ENCODE measurements at regions not wholly inside any gene's neighbourhood (a gene's known extent, or its start where the extent isn't known, plus 50 kb on each side); places are given as distances from the start of the nearest gene placed in this dataset.

DNA sequence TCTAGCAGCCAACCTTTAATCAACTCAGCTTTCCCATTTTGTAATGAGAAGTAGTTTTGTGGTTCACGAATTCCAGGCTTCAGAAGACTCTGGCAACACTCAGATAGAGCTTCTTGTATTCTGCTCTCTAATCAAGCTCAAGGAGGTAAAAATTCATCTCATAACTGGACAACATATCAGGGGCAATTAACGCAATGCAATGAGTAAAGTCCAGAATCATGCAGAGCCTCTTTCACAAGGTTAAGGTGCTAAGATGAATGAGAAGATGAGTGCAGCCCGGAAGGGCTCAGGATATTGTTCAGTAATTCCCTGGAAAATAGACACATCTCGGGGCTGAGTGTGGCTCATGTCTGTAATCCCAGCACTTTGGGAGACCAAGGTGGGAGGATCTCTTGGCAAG lies 527.7 kb downstream of the SOX11 start:
- no peak for DNase-seq
- intact Hi-C loops (cut with DNase I), result no loop called here
- H3K36me3 ChIP-seq, result no peaks in the 10 kb centered on the region
- H3K27ac ChIP-seq, result no peak overlapping the region
- H3K9me3 ChIP-seq, result peaks cover 0 to 6% (median 0%) of the 10 kb centered on the region in 3 donors
- WGBS, 2 donors, result 62 to 80% methylated on average over 4 of the region's 4 CpGs
- no peaks in the 10 kb centered on the region for H3K27me3 ChIP-seq
- H3K4me1 ChIP-seq, result no peaks in the 10 kb centered on the region
- TF ChIP-seq POLR2A (IDR thresholded peaks at IDR 0.05) (no peak), CTCF (IDR thresholded peaks at IDR 0.05) (no peak)
- no peak overlapping the region for H3K4me3 ChIP-seq

DNA sequence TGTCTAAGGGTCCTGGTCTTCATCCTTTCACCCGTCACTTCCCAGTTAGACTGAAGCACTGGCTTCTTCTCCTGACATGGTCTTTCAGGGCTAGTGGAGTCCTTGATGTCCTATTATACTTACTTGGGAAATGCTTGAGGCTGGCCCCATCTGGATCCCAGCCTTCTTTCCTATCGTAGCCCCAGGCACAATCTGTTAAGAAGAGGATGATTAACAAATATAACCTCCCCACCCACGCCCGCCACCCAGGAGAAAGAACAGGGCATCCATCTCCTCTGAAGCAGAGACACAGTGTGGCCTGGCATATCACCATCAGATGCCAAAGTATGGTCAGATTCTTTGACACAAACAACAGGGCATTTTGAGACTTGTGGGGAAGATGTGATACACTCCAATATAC lies 530.1 kb downstream of the SOX11 start:
- Histone ChIP-seq H3K27ac (no peak overlapping the region), H3K4me1 (no peaks in the 10 kb centered on the region), H3K4me3 (no peak overlapping the region), H3K36me3 (no peaks in the 10 kb centered on the region), H3K27me3 (no peaks in the 10 kb centered on the region), H3K9me3 (peaks cover 0 to 6% (median 0%) of the 10 kb centered on the region in 3 donors)
- 66 to 75% methylated on average over 2 to 4 of the region's 4 CpGs for WGBS, 2 donors
- no peak for DNase-seq
- no peak for TF ChIP-seq CTCF (IDR thresholded peaks at IDR 0.05)
- intact Hi-C loops (cut with DNase I), result no loop called here

DNA sequence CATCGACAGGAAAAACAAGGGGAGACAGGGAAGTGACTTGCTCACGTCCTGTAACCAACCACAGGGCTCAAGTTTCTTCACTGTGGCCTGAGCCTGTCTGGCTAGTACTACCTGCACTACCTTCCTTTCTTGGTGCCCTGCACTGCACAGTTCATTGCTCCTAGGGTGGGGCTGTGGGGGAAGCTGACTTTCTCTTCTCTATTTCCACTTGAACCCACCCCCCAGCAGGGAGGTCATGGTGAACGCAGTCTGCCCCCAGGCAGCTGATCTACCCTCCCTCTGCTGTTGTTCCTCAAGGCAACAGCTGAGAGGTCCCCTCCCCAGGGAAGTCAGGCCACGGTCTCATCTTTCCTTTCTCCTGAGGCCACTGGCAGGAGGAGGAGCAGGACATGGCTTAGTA lies 532.1 kb downstream of the SOX11 start:
- H3K9me3 ChIP-seq, result peaks cover 0 to 6% (median 0%) of the 10 kb centered on the region in 3 donors
- H3K36me3 ChIP-seq, result no peaks in the 10 kb centered on the region
- intact Hi-C loops (cut with DNase I), result no loop called here
- H3K27ac ChIP-seq, result no peak overlapping the region
- WGBS, 2 donors, result 29 to 49% methylated on average over 3 of the region's 4 CpGs
- H3K4me1 ChIP-seq, result no peaks in the 10 kb centered on the region
- DNase-seq, result no peak
- TF ChIP-seq POLR2A (IDR thresholded peaks at IDR 0.05) (no peak), CTCF (IDR thresholded peaks at IDR 0.05) (no peak)
- no peaks in the 10 kb centered on the region for H3K27me3 ChIP-seq
- H3K4me3 ChIP-seq, result no peak overlapping the region

- DNase-seq, result no peak
- TF ChIP-seq CTCF (IDR thresholded peaks at IDR 0.05), result no peak
- no peak for TF ChIP-seq POLR2A (IDR thresholded peaks at IDR 0.05)
- H3K4me3 ChIP-seq, result no peak overlapping the region
- H3K27me3 ChIP-seq, result no peaks in the 10 kb centered on the region
- H3K36me3 ChIP-seq, result no peaks in the 10 kb centered on the region
- intact Hi-C loops (cut with DNase I), result no loop called here
- no peaks in the 10 kb centered on the region for H3K9me3 ChIP-seq
- WGBS, 2 donors, result 21 to 43% methylated on average over 1 of the region's 2 CpGs
- H3K4me1 ChIP-seq, result no peaks in the 10 kb centered on the region
- no peak overlapping the region for H3K27ac ChIP-seq
Measured at GRCh38 chr2:6228251-6228650, 536.1 kb downstream of the SOX11 start.

DNA sequence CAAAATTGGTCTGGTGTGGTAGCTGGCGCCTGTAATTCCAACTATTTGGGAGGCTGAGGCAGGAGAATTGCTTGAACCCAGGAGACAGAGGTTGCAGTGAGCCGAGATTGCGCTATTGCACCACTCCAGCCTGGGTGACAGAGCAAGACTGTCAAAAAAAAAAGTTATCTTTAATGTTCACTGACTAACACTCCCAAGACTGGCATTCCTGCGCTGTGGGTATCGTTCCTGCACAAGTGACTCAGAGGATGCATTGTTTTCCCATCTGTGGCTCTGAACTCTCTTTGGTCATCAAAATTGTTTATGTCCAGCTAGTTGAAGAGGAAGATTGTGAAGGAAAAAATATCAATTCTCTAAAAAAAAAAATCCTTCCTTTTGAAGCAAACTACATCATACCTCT lies 539.0 kb downstream of the SOX11 start:
- Histone ChIP-seq H3K27ac (no peak overlapping the region), H3K4me3 (no peak overlapping the region), H3K36me3 (no peaks in the 10 kb centered on the region), H3K9me3 (no peaks in the 10 kb centered on the region), H3K4me1 (no peaks in the 10 kb centered on the region), H3K27me3 (no peaks in the 10 kb centered on the region)
- no peak for TF ChIP-seq CTCF (IDR thresholded peaks at IDR 0.05)
- no peak for TF ChIP-seq POLR2A (IDR thresholded peaks at IDR 0.05)
- intact Hi-C loops (cut with DNase I), result no loop called here
- WGBS, 2 donors, result 82 to 91% methylated on average over 5 of the region's 5 CpGs
- DNase-seq, result no peak

Data from esophagus squamous epithelium (tissue), 5 donors.